ENCODE measurements at regions not wholly inside any gene's neighbourhood (a gene's known extent, or its start where the extent isn't known, plus 50 kb on each side); places are given as distances from the start of the nearest gene placed in this dataset.

DNA sequence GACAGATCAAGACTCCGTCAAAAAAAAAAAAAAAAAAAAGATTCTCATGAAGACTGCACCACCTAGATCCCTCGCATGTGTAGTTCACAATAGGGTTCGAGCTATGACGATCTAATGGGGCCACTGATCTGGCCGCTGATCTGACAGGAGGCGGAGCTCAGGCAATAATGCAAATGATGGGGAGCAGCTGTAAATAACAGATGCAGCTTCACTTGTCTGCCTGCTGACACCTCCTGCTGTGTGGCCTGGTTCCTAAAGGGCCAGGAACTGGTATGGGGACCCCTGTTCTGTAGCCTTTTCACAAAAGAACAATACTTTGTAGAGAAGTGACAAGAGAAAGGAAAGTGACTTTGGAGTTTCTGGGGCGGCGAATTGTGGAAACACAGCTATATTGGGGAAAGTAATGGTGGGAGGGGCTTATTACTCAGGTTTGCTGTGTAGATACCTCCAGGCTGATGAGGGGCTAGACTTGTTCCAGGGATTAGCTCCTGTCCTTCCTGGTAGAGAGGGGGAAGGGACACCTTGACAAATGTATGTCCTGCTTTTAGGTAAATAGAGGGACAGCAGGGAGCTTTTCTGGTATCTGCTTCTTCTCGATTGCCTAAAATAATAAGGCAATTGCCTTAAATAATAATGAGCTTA is 57.1 kb downstream of the HAPSTR1 start:
- intact Hi-C loops (cut with micrococcal nuclease; ENCODE audit: unreplicated experiment), result no loop called here
- CTCF ChIA-PET, result interaction anchor here (1.0 kb wide), 1 partner anchor 14 kb away, joined by 3 read pairs; no protein-coding TSS in a partner anchor
- no peak for ATAC-seq

DNA sequence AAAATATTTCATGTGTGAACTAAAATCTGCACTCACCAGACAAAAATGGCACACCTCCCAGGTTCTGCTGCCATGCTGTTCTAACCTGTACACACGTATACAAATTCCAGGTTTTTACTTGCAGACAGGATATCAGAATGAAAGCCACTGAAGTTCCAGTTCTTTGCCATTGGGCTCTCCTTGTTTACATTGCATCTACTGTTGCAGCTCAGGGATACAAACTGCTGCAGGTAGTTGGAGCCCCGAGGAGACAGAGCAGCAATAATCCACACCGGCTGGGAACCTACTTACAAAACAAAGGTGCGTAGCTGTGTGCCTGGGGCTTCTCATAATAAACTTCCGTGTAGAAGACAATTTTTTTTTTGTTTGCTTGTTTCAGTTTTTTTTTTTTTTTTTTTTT is 59.6 kb downstream of the HAPSTR1 start:
- intact Hi-C loops (cut with micrococcal nuclease; ENCODE audit: unreplicated experiment) (no loop called here), in situ Hi-C loops (cut with HindIII; ENCODE audit: low pct_unique_long_range_greater_than_20kb, low sequenced_read_pairs) (no loop called here)
- Histone ChIP-seq H3K27ac (ENCODE audit: low read length) (no peak overlapping the region), H3K9me3 (ENCODE audit: control insufficient read depth, insufficient read depth, low read depth, low read length) (no peaks in the 10 kb centered on the region), H3K36me3 (ENCODE audit: control insufficient read depth, insufficient read depth, low read length) (no peaks in the 10 kb centered on the region), H3K27me3 (ENCODE audit: control insufficient read depth, insufficient read depth, low read length) (no peaks in the 10 kb centered on the region), H3K4me3 (ENCODE audit: low read depth in 2 of 2, low read length in 2 of 2) (no peak overlapping the region), H3K4me1 (ENCODE audit: control insufficient read depth, insufficient read depth, low read length) (no peaks in the 10 kb centered on the region)
- TF ChIP-seq TCF7L2 (IDR thresholded peaks at IDR 0.05; ENCODE audit: low read depth, low read length), result no peak
- TF ChIP-seq, protein P1, sequence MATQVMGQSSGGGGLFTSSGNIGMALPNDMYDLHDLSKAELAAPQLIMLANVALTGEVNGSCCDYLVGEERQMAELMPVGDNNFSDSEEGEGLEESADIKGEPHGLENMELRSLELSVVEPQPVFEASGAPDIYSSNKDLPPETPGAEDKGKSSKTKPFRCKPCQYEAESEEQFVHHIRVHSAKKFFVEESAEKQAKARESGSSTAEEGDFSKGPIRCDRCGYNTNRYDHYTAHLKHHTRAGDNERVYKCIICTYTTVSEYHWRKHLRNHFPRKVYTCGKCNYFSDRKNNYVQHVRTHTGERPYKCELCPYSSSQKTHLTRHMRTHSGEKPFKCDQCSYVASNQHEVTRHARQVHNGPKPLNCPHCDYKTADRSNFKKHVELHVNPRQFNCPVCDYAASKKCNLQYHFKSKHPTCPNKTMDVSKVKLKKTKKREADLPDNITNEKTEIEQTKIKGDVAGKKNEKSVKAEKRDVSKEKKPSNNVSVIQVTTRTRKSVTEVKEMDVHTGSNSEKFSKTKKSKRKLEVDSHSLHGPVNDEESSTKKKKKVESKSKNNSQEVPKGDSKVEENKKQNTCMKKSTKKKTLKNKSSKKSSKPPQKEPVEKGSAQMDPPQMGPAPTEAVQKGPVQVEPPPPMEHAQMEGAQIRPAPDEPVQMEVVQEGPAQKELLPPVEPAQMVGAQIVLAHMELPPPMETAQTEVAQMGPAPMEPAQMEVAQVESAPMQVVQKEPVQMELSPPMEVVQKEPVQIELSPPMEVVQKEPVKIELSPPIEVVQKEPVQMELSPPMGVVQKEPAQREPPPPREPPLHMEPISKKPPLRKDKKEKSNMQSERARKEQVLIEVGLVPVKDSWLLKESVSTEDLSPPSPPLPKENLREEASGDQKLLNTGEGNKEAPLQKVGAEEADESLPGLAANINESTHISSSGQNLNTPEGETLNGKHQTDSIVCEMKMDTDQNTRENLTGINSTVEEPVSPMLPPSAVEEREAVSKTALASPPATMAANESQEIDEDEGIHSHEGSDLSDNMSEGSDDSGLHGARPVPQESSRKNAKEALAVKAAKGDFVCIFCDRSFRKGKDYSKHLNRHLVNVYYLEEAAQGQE (IDR thresholded peaks at IDR 0.05; ENCODE audit: insufficient read depth in 1 of 2, low read depth in 2 of 2, low read length in 1 of 2), result no peak
- no TSS peak for BruUV-seq (replicated peaks)
- ATAC-seq, result no peak
- DNase-seq (ENCODE audit: low read depth, low spot score), result no peak
- CTCF ChIA-PET, result no interaction called here
- POLR2A ChIA-PET, result no interaction called here

More for the DNA sequence above, 57.1 kb downstream of the HAPSTR1 start:
- no peak for TF ChIP-seq SIN3A (IDR thresholded peaks at IDR 0.05; ENCODE audit: borderline replicate concordance, insufficient read depth, low read depth, low read length)
- TF ChIP-seq POLR2AphosphoS5 (IDR thresholded peaks at IDR 0.05; ENCODE audit: low read depth, low read length), result no peak
- no peak for TF ChIP-seq TCF7L2 (IDR thresholded peaks at IDR 0.05; ENCODE audit: low read depth, low read length)
- TF ChIP-seq, protein P2, sequence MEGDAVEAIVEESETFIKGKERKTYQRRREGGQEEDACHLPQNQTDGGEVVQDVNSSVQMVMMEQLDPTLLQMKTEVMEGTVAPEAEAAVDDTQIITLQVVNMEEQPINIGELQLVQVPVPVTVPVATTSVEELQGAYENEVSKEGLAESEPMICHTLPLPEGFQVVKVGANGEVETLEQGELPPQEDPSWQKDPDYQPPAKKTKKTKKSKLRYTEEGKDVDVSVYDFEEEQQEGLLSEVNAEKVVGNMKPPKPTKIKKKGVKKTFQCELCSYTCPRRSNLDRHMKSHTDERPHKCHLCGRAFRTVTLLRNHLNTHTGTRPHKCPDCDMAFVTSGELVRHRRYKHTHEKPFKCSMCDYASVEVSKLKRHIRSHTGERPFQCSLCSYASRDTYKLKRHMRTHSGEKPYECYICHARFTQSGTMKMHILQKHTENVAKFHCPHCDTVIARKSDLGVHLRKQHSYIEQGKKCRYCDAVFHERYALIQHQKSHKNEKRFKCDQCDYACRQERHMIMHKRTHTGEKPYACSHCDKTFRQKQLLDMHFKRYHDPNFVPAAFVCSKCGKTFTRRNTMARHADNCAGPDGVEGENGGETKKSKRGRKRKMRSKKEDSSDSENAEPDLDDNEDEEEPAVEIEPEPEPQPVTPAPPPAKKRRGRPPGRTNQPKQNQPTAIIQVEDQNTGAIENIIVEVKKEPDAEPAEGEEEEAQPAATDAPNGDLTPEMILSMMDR (IDR thresholded peaks at IDR 0.05), result no peak
- TF ChIP-seq, protein P1 (IDR thresholded peaks at IDR 0.05; ENCODE audit: insufficient read depth in 1 of 2, low read depth in 2 of 2, low read length in 1 of 2), result no peak
- no peaks in the 10 kb centered on the region for H3K9me3 ChIP-seq (ENCODE audit: control insufficient read depth, insufficient read depth, low read depth, low read length)
- no peaks in the 10 kb centered on the region for H3K36me3 ChIP-seq (ENCODE audit: control insufficient read depth, insufficient read depth, low read length)
- no TSS peak for BruUV-seq (replicated peaks)
- no peak overlapping the region for H3K4me3 ChIP-seq (ENCODE audit: low read depth in 2 of 2, low read length in 2 of 2)
- H3K27me3 ChIP-seq (ENCODE audit: control insufficient read depth, insufficient read depth, low read length), result no peaks in the 10 kb centered on the region
- no peak overlapping the region for H3K27ac ChIP-seq (ENCODE audit: low read length)
- no peaks in the 10 kb centered on the region for H3K4me1 ChIP-seq (ENCODE audit: control insufficient read depth, insufficient read depth, low read length)
- POLR2A ChIA-PET, result no interaction called here
- in situ Hi-C loops (cut with HindIII; ENCODE audit: low pct_unique_long_range_greater_than_20kb, low sequenced_read_pairs), result no loop called here
- no peak for DNase-seq (ENCODE audit: low read depth, low spot score)
